ENCODE measurements at regions not wholly inside any gene's neighbourhood (a gene's known extent, or its start where the extent isn't known, plus 50 kb on each side); places are given as distances from the start of the nearest gene placed in this dataset.

GRCh38 chr5:167936944-167937634 is 354.4 kb upstream of the WWC1 start:
- no peak for TF ChIP-seq BRCA1 (IDR thresholded peaks at IDR 0.05; ENCODE audit: low read depth, low read length)
- TF ChIP-seq MXI1 (IDR thresholded peaks at IDR 0.05; ENCODE audit: low read depth, low read length): no peak
- no peak for TF ChIP-seq TAF1 (IDR thresholded peaks at IDR 0.05; ENCODE audit: borderline replicate concordance, low read depth, low read length)
- TF ChIP-seq POLR2AphosphoS5 (IDR thresholded peaks at IDR 0.05; ENCODE audit: low read length): no peak
- TF ChIP-seq EZH2 (IDR thresholded peaks at IDR 0.05; ENCODE audit: borderline replicate concordance, control insufficient read depth, low read depth, low read length): no peak
- no peak for TF ChIP-seq ZZZ3 (IDR thresholded peaks at IDR 0.05; ENCODE audit: control insufficient read depth, insufficient read length, low read depth)
- TF ChIP-seq, protein P1, sequence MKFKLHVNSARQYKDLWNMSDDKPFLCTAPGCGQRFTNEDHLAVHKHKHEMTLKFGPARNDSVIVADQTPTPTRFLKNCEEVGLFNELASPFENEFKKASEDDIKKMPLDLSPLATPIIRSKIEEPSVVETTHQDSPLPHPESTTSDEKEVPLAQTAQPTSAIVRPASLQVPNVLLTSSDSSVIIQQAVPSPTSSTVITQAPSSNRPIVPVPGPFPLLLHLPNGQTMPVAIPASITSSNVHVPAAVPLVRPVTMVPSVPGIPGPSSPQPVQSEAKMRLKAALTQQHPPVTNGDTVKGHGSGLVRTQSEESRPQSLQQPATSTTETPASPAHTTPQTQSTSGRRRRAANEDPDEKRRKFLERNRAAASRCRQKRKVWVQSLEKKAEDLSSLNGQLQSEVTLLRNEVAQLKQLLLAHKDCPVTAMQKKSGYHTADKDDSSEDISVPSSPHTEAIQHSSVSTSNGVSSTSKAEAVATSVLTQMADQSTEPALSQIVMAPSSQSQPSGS (IDR thresholded peaks at IDR 0.05; ENCODE audit: low read length): no peak
- no peak for TF ChIP-seq TARDBP (IDR thresholded peaks at IDR 0.05; ENCODE audit: borderline replicate concordance)
- TF ChIP-seq CBX3 (IDR thresholded peaks at IDR 0.05; ENCODE audit: borderline replicate concordance, low read depth): no peak
- TF ChIP-seq MEF2B (IDR thresholded peaks at IDR 0.05; ENCODE audit: partially characterized antibody, poor library complexity, severe bottlenecking): no peak
- no peak for TF ChIP-seq EGR1 (IDR thresholded peaks at IDR 0.05; ENCODE audit: borderline replicate concordance in 1 of 2, low read depth in 2 of 2, low read length in 2 of 2)
- TF ChIP-seq ZBTB33 (IDR thresholded peaks at IDR 0.05): no peak
- no peak for TF ChIP-seq CTCF (IDR thresholded peaks at IDR 0.05 in 2 of 3, conservative IDR thresholded peaks at IDR 0.05 in 1 of 3; ENCODE audit: control insufficient read depth in 2 of 3, extremely low read depth in 1 of 3, insufficient read depth in 1 of 3, low read depth in 3 of 3, low read length in 3 of 3)
- TF ChIP-seq, protein P2, sequence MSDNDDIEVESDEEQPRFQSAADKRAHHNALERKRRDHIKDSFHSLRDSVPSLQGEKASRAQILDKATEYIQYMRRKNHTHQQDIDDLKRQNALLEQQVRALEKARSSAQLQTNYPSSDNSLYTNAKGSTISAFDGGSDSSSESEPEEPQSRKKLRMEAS (IDR thresholded peaks at IDR 0.05; ENCODE audit: low read depth, low read length): no peak

Measured in GM12878 (cell line).